SIG-M5 treated with dmso at 0.1 percent for 504 hours (cell line): ENCODE measurements at regions not wholly inside any gene's neighbourhood (a gene's known extent, or its start where the extent isn't known, plus 50 kb on each side); places are given as distances from the start of the nearest gene placed in this dataset.
"Not testable (repeated sequence)": the region's sequence is repeated elsewhere in the genome, so short reads cannot be mapped to it uniquely, and the experiment has no call there.

Experiments
- DNase-seq: peaks from one replicate; lab custom pipeline; 2025; ENCODE audit not compliant: unreplicated experiment; lab: John Stamatoyannopoulos, UW

DNA sequence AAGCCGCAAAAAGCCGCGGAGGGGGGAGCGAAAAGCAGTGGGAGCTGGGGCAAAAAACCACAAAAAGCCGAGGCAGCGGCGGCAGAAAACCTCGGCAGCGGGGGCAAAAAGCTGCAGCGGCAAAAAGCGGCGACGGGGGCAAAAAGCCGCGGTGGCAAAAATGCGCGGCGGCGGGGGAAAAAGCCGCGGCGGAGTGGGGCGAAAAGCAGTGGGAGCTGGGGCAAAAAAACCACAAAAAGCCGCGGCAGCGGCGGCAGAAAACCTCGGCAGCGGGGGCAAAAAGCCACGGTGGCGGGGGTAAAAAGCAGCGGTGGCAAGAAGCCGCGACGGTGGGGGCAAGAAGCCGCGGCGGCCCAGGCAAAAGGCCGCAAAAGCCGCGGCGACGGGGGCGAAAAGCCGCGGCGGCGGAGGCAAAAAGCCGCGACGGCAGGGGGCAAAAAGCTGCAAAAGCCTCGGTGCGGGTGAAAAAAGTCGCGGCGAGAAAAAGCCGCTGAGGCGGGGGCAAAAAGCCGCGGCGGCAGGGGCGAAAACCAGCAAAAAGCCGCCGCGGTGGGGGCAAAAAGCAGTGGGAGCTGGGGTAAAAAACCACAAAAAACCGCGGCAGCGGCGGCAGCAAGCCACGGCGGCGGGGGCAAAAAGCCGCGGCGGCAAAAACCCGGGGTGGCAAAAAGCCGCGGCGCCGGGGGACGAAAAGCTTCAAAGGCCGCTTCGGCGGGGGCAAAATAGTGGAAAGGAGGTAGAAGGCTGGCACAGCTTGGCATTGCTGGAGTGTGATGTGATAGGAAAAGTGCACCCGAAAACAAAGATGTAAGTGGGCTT lies 135.9 kb downstream of the ZNF92 start:
- no peak for DNase-seq

DNA sequence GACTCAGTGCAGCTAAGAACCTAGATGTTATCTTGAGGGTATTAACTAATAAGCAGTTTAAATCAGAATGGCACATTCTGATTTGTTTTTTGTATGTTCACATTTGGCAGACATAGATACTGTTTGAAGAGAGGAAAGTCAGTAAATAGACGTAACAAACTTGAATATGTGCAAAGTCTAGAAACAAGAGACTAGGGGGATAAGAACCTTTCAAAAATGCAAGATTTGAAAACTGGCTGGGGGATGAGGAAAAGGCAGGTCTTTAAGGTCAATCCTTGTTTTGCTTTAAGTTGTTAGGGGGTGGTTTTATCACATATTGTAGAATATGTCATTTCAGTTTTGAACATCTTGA lies 136.5 kb downstream of the ZNF92 start:
- not testable (repeated sequence) for DNase-seq

DNA sequence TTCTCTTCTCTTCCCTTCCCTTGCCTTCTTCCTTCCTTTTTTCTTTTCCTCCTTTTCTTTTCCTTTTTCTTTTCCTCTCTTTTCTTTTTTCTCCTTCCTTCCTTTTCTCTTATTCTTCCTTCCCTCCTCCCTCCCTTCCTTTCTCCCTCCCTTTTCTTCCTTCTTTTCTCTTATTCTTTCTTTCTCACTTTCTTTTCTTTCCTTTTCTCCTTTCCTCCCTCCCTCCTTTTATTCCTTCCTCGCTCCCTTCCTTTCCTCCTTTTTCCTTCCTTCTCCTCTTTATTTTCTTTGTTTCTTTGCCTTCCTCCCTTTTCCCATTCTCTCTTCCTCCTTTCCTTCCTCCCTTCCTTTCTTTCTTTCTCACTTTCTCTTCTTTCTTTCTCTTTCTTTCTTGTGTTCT lies 146.1 kb downstream of the ZNF92 start:
- DNase-seq = not testable (repeated sequence)

DNA sequence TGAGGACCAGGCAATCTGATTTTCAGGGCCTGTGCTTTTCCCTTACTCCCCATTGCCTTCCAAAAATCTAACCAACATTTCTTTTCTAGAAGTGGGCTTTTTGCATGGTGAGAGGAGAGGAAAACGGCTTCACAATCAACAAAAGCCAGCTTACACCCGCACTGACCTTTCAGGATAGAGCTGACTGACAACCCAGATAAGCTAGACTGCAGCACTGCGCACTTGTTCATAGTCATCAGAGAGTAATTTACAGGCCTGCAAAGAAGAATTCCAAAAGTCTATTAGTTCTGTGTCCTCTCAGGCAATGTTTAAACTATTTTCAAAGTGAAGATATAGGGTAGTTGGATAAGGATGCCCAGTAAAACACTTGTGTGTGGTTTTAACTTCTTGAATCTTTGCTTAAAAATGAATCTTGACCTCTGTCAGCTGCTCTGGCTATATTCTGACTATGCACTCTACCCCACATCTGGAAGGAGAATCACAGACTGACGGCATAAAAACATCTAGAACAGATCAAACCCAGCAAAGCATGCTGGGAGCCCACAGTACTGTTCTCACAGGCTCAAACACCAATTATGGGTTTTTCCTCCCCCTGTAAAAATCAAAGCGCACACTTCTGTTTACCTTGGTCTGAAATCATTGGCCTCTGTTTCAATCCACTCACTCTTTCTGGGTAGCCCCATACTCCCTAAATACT lies 172.0 kb downstream of the ZNF92 start:
- not testable (repeated sequence) for DNase-seq

DNA sequence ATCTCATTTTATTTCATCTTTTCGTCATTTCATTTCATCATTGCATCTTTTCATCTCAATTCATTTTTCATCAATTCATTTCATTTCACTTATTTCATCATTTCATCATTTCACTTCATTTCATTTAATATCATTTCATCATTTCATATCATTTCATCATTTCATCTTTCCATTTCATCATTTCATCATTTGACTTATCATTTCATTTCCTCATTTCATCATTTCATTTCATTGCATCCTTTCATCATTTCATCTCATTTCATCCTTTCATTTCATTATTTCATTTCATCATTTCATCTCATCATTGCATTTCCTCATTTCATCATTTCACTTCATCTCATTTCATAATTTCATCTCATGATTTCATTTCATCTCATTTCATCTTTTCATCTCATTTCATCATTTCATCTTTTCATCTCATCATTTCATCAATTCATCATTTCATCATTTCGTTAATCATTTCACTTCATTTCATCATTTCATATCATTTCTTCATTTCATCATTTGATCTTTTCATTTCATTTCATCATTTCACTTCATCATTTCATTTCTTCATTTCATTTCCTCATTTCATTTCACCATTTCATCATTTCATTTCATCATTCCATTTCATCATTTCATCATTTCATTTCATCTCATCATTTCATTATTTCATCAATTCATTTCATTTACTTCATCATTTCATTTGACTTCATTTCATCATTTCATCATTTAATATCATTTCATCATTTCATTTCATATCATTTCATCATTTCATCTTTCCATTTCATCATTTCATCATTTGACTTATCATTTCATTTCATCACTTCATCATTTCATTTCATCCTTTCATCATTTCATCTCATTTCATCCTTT lies 176.2 kb downstream of the ZNF92 start:
- not testable (repeated sequence) for DNase-seq

DNA sequence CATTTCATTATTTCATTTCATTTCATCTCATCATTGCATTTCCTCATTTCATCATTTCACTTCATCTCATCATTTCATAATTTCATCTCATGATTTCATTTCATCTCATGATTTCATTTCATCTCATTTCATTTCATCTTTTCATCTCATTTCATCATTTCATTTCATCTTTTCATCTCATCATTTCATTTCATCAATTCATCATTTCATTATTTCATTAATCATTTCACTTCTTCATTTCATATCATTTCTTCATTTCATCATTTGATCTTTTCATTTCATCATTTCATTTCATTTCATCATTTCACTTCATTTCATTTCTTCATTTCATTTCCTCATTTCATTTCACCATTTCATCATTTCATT lies 176.8 kb downstream of the ZNF92 start:
- DNase-seq = not testable (repeated sequence)

DNA sequence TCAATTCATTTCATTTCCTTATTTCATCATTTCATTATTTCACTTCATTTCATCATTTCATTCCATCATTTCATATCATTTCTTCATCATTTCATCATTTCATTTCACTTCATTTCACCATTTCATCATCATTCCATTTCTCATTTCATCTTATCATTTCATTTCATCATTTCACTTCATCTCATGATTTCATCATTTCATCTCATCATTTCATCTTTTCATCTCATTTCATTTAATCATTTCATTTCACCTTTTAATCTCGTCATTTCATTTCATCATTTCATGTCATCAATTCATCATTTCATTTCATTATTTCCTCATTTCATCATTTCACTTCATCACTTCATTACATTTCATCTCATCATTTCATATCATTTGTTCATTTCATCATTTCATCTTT lies 177.4 kb downstream of the ZNF92 start:
- not testable (repeated sequence) for DNase-seq

DNA sequence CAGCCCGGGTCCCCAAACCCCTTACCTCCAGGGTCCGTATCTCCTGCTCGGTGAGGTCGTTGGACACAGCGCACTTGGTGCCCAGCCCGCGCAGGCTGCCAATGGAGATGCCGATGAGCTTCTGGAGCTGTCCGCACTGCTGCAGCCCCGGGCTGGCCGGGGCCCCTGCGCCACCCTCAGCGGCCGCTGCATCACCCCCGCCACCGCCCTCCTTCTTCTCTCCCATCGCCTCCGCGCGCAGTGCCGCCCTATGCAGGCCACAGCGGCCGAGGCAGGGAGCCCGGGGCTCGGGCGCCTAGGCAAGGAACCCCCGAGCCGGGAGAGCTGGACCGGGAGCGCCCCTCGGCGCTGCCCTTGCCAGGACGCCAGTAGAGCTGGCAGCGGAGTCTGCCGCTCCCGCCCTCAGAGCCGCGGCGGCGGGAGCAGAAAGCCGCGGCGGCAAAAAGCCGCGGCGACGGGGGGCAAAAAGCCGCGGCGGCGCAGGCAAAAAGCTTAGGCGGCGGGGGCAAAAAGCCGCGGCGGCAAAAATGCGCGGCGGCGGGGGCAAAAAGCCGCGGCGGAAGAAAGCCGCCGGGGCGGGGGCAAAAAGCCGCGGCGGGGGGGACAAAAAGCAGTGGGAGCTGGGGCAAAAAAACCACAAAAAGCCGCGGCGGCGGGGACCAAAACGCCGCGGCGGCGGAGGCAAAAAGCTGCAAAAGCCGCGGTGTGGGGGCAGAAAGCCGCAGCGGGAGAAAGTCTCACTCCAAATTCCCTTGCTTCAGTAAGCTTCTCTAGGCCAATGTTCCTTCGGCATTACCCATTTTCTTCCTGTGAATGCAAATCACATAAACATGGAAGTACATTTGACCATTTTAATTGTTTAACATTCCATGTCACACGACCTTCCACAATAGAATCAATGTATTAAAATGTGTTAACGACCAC lies 181.2 kb downstream of the ZNF92 start:
- not testable (repeated sequence) for DNase-seq

DNA sequence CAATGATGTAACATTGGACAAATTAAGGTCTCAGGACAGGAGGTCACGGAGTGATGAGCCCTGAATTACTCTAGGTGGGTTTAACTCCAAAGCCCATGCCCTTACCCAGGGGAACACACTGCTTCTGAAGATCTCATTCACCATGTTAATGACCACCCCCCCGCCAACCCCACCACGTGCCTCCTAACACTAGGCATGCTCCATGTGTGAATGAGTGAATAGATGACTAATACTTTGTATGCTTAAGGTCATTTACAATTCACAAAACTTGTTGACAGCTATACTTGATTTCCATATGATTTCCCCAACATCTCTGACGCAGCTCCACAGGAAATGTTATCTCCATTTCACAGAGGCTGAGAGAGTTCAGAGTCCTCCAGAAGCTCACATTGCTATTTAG lies 184.9 kb downstream of the ZNF92 start:
- not testable (repeated sequence) for DNase-seq

DNA sequence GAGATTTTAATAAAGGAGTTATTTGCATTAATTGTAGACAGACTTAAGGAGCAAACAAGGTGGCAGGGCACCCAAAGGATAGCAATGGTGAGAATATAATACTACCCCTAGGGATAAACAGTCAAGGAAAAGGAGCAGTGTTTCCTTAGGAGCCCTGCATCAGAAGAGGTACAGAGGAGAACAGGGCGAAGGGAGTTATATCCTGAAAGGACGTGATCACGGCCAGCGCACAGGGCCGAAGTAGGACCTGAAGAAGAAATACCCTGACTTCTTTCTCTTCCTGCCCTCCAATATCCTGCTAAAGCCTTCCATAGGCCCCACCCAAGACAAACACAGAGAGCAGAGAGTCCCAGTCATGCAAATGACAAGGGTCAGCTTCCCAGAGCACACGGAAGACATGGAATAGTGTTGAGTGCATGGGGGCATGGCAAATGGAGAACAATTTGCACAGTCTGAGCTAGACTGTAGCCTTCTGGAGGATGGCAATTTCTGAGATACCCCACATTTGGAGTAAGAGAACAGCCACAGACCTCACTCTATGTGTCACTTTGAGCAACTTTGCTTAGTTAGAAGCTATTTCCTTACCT lies 188.2 kb downstream of the ZNF92 start:
- DNase-seq = not testable (repeated sequence)

DNA sequence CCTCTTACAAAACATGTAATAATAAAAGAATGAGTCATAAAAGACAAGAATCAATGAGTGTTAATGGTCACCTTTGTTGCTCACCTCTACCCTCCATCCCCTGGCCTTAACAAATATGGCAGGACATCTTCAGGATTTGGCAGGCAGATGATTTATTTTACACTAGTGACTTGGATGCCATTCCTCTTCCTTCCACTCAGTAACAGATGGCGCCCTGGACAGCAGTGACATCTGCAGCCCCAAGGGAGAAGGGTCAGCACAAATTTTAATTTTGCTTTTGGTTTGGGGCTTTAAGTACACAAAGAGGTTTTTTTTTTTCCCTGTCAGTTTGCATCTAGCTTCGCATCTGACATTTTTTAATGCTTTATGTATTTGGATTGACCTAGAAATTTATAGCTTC lies 188.9 kb downstream of the ZNF92 start:
- not testable (repeated sequence) for DNase-seq

DNA sequence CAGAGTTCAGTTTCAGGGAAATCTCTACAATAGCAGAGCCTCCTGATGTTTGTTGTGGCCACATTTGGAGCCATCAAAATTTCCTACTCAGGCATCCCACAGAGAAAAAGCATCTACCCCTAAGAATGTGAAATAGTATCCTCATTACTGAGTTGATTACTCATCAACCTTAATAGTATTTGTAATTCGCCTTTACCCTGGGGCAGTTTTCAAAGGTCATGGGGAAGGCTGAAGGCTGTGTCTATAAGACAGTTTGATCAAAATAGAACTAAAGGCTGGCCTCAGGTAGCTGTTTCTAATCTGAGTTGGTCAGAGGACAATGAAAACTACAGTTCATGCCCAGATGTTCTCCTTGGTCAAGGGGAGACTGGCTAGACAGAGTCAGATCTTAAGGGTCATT lies 189.7 kb downstream of the ZNF92 start:
- DNase-seq = not testable (repeated sequence)

DNA sequence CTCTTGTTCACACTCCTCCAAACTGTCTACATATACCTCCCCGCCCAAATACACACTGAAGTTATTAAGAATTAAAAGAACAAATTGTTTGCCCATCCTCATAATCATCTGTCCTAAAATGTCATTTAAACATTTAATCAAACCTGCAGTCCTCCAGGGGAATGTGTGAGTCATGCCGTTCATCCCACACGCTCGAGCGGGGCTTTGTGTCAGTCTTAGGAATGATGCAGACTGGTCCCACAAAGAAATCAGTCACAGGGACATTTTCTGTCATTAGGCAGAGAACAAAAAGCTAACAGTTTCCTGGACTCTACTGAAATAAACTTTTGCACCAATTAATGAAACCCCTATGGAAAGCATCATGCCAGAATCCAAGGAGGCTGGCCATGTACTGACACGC lies 194.6 kb downstream of the ZNF92 start:
- DNase-seq = not testable (repeated sequence)

DNA sequence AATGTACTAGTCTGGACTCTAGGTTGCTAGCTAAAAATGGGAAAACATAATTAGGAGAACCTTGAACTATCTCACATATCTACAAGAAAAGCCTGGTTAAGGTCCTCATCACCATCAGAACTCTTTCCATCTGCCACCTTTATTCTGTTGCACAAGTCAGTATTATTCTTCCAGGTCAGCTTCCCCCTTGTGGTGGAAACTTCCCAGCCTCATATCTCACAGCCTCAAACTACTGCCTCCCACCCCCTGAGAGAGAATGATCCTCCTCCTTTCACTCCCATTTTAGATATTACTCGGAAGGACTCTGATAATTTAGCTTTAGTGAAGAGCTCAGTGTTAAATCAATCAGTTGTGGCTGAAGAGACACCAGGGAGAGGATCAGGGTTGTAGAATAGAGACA lies 197.3 kb downstream of the ZNF92 start:
- DNase-seq = not testable (repeated sequence)

DNA sequence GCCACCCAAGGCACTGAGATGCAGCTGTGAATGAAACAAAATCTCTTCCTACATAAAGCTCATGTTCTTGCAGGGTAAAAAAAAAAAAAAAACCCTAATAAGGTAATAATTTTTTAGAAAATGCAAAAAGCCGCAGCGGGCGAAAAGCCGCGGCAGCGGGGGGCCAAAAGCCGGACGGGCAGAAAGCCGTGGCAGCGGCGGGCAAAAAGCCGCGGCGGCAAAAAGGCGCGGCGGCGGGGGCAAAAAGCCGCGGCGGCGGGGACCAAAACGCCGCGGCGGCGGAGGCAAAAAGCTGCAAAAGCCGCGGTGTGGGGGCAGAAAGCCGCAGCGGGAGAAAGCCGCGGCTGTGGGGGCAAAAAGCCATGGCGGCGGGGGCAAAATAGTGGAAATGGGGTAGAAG lies 198.9 kb downstream of the ZNF92 start:
- not testable (repeated sequence) for DNase-seq

DNA sequence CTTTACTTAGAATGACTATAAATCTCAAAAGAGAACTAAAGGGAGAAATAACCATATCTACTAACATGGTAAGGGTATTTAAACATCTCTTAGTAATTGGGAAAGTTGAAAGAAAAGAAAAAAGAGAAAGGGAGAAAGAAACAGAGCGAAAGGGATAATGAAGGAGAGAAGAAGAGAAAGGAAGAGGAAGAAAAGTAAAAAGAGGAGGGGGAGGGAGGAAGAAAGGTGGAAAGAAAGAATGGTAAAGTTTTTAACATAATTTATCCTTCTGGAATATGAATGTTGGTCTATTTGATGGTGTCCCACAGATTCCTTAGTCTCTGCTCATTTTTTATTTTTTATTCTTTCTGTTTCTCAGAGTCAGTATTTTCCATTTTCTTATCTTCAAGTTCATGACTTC lies 202.7 kb downstream of the ZNF92 start:
- not testable (repeated sequence) for DNase-seq

DNA sequence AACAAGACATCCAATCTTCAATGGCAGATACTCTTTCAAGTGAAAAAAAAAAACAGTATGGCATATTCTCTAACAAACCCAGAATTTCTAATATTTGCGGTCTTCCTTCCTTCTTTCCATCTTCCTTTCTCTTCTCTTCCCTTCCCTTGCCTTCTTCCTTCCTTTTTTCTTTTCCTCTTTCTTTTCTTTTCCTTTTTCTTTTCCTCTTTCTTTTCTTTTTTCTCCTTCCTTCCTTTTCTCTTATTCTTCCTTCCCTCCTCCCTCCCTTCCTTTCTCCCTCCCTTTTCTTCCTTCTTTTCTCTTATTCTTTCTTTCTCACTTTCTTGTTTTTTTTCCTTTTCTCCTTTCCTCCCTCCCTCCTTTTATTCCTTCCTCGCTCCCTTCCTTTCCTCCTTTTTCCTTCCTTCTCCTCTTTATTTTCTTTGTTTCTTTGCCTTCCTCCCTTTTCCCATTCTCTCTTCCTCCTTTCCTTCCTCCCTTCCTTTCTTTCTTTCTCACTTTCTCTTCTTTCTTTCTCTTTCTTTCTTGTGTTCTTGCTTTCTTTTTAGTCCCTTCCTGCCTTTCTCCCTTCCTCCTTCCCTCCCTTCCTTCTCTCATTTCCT lies 209.0 kb downstream of the ZNF92 start:
- DNase-seq = not testable (repeated sequence)

DNA sequence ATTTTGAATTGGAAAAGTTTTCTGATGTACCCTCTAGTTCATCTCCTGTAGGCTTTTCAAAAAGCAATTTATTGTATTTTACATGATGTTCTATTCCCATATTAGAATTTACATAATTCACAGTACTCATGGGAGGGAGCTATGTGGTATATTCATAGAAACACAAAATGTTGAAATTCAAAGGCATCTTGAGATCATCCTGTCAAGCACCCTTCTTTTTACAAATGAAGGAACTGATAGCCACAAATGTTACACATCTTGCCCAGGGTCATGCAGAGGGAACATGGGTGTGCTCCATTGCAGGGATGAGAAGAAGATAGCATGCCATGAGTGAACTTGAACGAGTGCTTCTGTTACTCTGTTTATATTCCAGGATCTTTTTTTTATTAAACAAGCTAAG lies 228.8 kb downstream of the ZNF92 start:
- not testable (repeated sequence) for DNase-seq

DNA sequence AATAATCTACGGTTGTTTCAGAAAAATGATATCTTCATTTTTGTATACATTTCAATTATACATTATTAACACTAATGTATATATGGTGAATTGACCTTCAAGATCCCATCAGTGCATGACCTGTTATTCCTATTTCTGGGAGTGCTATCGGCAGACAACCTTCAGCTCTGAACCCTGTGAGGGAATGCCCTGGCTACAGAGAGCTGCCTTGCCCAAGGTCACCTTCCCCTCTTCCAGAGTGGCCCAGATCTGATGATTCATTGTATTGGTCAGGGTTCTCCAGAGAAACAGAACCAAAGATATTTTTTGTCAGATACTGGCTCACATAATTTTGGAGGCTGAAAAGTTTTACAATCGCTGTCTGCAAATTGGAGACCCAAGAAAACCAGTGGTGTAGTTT lies 235.5 kb downstream of the ZNF92 start:
- DNase-seq = no peak
